ENCODE measurements at regions not wholly inside any gene's neighbourhood (a gene's known extent, or its start where the extent isn't known, plus 50 kb on each side); places are given as distances from the start of the nearest gene placed in this dataset.
"Not testable (repeated sequence)": the region's sequence is repeated elsewhere in the genome, so short reads cannot be mapped to it uniquely, and the experiment has no call there.

DNA sequence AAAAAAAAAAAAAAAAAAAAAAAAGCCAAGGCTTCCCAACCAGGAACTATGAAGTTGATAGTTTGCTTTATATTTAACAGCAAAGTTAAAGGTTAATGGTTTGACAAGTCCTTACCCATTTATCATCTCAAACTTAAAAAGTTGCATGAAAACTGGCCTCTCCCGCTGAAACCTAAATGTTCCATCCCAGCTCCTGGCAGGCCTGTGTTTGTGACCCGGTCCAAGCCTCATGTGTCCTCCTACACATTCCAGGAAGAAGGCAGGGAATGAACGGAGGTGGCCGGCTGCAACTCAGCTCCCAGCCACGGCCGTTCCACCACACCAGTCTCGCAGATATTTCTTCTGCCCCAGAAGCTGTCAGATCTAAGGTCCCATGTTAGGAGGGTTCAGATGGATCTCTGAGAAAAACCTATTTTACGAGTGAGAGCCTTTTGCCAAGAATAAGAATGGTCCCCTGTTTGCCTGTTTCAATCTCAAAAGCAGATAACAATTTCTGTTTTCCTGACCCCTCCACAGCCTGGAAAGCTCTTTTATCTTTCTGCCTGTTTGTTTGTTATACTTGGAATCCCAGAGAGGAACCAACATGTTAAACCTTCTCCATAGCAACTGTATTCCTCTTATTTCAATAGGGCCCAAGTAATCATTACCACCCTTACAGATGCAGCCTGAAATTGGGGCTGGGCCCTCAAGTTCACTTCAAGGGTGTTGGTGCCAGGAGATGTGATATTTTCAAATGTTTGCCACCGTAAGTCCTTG, 56.5 kb downstream of the KCTD12 start:
- DNase-seq (ENCODE audit: low spot score), result no peak

DNA sequence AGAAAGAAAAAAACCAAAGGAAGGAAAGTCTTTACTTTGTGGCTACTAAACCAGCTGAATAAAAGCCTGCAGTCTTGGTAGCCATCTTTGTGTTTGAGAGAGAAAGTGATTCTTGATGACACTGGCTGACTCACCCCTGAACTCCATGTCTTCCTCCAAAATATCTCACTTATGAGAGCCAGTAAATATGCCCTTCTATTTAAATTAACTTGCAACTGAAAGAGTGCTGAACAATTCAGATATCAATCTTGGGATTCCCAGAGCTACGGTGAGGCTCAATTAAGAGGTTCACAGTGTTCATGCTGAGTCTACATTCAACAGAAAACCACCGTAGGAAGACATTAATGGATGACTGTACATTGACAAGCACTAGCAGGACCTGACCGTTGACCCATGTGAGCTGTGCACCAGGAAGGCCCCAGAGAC, 57.9 kb downstream of the KCTD12 start:
- DNase-seq (ENCODE audit: low spot score), result no peak

DNA sequence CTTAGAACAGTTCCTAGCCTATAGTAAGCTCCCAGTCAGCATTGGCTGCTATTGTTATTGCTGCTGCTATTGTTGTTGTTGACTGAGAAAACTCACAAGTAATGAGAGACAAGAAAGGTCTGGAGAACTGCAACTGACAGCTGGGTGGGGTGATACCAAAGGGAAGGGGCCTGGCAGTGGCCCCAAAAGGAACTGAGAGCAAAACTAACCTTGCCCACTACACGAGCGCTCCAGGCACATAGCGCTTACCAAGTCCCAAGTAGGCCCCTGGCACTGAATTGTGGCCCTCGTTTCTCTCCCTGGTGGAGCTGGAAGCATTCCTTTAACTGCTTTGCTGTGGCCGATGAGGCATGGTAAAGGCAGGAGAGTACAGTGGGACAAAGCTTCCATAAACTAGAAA, 59.7 kb downstream of the KCTD12 start:
- DNase-seq (ENCODE audit: low spot score), result no peak

DNA sequence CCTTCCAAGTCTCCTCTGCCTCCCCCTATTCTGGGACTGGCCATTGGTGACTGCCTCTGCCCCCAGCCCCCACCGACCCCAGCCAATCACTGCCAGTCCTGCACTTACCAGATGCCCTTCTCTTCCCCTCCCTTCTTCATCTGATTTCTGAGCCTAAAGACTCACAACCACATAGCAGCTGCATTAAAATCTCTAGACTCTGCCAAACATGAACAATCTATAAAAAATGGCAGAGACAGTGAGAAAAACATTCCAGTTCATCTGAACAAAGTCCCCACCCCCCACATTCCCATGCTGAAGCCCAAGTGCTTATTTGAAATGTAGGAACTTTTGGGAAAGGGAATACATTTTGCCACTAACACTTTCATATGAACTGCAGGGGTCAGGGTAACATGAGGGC, 60.8 kb downstream of the KCTD12 start:
- no peak for DNase-seq (ENCODE audit: low spot score)

DNA sequence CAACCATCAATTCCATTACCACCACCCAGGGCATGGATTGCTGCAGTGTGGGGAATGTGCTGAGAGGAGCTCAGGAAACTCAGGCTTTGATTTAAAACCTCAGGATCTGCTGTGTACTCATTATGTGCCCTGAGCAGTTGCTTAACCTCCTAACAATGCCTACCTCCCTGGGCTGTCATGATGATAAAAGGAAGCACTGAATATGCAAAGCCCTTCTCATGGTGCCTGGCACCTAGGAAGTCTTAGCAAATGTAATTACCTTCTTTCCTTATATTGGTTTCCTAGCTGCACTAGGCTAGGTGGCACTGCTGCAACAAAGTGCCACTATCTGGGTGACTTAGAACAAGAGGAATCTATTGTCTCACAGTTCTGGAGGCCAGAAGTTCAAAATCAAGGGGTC, 62.2 kb downstream of the KCTD12 start:
- DNase-seq (ENCODE audit: low spot score), result no peak

DNA sequence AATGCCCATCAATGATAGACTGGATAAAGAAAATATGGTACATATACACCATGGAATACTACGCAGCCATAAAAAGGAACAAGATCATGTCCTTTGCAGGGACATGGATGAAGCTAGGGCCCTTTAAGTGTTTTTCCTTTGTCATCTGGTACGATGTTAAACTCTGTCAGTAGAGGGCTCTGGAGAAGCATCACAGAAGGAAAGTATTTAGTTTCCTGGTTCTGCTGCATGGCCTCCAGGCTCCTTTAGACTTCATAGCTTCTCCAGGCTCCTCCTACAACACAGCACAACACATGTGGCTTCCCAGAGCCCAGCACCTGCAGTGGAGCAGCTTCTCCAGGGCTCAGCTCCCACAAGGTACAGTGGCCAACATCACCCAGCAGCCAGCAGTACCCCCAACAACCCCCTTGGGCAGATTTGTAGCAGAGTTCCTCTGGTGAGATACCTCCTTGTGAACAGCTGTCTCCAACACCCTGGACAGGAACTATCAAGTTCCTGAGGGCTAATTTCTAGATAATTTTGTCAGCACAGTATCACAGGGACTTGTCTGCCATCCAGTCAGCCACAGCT, 63.4 kb downstream of the KCTD12 start:
- DNase-seq (ENCODE audit: low spot score), result peak; percentile 22

DNA sequence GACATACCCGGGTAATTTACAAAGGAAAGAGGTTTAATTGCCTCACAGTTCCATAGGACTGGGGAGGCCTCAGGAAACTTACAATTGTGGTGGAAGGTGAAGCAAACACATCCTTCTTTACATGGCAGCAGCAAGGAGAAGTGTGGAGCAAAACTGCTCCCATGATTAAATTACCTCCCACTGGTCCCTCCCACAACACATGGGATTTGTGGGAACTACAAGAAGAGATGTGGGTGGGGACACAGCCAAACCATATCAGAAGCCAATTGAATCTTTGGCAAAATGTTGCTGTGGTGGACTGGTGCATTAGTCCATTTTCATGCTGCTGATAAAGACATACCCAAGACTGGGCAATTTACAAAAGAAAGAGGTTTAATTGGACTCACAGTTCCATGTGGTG, 65.0 kb downstream of the KCTD12 start:
- DNase-seq (ENCODE audit: low spot score), result not testable (repeated sequence)

DNA sequence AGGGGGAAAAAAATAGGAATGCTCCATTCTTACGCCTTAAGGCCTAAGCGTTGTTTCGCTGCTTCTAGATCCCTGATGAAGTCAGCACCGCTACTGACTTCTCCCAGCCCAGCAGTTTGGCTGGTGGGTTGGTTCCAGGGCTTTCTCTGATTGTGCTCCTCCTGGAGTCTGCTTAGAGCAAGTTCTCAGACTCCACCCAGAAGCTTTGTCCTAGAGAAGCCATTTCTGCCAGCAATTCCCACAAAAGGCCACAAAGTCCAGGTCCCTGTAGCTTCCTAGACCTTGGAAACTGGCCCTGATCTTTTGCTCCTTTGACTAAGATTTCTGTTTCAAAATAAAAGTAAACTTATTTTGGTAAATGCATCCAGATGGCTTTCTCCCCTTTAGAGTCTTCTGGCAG, 65.4 kb downstream of the KCTD12 start:
- no peak for DNase-seq (ENCODE audit: low spot score)

DNA sequence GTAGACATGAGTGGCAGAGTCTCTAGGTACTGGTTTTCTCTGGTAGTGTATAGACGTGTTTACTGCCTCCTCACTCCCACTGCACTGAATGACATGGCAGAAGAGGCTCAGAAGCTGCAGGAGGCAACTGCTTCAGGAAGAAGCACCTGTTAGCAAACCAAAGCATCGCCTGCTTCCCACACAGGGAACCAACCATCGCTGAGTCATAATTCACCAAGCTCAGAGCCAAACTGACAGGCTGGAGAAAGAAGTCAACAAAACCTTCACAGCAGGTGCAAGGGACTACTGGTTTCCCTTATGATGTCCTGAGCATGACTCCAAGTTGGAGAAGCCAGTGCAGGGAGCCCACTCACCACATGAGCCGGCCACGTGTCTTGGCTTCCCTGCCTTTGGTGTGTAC, 69.8 kb downstream of the KCTD12 start:
- no peak for DNase-seq (ENCODE audit: low spot score)

DNA sequence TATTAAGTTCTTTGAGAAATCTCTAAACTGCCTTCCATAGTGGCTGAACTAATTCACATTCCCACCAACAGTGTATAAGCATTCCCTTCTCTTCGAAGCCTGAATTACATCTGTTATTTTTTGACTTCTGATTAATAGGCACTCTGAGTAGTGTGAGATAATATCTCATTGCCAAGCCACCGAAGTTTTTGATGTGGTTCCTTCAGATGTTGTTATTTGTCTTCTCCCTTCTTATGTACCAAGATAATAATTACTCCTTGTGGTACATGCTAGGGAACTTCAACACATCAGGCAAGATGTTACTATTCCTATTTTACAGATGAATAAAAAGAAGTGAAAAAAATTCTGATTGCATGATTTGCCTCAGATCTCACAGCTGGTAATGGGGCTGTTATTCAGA, 70.9 kb downstream of the KCTD12 start:
- DNase-seq (ENCODE audit: low spot score), result no peak

DNA sequence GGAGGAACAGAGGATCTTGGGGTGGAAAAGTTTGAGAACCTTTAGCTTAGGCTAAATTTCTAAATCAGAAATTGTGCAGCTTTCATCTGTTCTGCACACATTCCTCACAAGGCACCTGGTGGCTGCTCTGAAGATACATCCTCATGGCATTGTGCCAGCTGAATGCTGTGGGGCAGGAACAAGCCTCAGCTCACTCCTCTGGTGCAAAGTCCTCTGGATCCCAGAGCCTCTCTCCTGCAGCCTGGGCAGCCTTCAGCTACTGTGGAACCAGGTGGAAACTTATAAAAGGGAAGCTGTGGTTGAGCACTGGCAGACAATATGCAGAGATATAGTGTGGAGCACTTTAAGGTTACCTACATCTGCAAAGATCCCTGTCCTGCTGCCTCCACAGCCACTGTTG, 72.3 kb downstream of the KCTD12 start:
- DNase-seq (ENCODE audit: low spot score), result no peak

DNA sequence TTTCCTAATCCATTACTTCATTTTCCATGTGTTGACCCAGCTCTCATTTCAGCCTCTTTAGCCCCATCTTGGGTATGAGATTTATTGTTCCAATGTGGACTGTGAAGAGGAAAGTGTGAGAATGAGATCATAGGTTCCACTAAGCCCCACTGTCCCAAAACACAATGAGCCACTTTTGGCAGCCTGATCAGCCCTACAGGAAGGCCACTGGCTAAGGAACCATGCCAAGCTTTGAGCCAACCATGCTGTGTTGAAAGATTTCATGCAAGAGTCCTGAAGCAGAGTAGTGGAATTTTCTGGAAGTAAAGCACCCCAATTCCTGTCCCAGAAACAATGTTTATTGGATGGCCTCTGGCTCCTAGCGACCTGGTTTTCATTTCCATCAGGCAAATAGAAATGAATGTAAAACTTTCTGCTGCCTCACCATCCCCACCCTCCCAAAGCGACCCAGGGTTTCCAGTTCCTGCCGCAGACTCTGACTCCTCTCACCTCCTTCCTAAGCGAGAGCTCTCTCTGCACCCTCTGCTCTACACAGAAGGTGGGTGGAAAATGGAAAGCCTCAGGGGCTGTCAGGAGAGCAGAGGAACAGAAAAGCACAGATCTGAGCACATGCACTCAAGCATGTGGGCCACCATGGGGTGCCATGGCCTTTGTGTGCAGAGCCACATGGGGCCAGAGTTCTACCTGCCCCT, 73.1 kb downstream of the KCTD12 start:
- no peak for DNase-seq (ENCODE audit: low spot score)

DNA sequence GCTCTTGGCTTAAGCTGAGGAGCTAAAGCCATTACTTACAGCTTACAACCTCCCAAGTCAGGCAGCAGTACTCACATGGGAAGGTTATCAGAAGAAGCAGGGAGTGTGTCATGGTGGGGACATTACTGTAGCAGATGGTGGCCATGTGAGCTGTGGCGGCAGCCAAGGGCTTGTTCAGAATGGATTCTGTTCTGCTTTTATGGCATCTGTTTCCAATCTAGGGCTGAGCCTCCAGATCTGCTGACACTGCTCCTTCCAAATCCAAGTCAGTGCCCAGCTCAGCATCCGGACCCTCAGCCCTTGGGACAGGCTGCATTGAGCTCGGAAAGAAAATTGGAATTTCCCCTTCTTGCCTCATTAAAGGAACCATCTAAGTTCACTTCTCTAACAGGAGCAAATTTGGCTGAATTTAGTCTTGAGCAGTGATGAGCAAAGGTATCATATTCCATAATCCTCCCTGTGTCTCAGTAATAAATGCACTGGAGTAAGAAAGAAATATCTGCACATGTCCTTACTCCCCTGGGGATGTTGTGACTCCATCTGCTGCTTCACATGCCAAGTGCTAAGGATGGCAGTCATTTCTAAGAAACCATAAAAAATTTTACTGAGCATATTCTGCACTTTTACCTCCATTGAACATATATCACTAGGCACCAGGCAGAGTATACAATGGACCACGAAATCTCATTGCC, 73.9 kb downstream of the KCTD12 start:
- DNase-seq (ENCODE audit: low spot score), result peak; percentile 56

DNA sequence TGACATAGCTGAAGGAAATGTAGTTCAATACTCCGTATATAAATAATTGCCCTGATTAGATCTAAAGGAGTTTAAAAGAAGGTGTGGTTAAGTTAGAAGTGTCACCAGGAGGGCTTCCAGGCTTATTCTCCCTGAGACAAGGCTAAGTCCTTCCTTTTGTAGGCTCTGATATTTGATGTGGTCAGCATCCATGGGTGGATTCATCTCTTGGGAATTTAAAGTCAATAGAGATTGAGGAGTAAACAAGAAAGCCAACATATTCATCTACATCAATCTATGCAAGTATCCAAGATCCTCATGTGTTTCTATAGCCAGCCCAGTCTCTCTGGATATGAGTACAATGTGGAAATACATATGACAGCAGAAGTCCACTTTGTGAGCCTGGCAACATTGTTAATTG, 76.8 kb downstream of the KCTD12 start:
- DNase-seq (ENCODE audit: low spot score), result no peak

DNA sequence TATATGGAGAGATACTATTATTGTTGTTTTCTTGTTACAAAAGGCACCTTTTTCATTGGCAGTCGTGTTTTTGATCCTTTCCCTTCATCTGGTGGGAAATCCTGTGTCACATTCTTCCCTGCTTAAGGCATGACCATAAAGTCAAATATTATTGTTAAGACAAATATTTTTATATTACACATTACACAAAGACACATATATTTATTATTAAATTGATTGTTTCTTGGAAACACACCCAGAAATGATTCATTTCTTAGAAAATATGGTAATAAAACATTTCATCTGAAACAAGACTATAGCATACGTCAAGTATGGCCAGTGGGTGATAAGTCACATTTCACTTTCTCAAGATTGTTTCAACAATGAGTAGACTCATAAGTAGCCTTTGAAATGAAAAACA, 77.3 kb downstream of the KCTD12 start:
- DNase-seq (ENCODE audit: low spot score), result no peak

DNA sequence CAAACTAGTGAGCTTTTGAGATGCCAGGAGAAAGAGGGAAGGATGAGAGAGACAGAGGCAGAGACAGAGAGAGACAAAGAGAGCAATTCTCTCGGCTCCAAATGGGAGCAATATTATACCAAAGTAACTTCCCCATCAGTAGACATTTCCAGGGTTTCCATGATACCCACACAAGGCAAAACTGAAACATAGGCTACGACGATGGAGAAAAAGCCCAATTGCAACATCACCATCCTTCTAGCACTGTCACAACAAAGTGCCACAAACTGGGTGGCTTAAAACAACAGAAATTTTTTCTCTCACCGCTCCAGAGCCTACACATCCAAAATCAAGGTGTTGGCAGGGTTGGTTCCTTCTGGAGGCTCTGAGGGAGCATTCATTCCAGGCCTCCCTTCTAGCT, 81.4 kb downstream of the KCTD12 start:
- no peak for DNase-seq (ENCODE audit: low spot score)

DNA sequence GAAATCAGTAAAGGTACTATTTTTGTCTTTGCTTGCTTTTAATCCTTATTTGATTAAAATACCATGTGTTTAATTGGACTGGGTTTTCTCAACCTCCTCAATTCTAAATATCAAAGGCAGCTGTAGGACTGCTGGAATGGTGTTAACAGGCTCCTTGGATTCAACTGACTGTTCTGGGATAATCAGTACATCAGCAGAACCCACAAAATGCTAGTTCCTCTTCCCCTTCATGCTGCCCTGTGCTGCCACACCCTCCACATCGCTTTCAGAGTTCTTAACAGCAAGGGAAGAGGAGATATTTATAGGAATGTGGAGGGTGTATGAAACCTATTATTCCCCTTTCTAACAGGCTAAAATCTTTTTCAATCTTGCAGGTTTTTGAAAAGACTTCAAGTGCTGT, 82.4 kb downstream of the KCTD12 start:
- no peak for DNase-seq (ENCODE audit: low spot score)

DNA sequence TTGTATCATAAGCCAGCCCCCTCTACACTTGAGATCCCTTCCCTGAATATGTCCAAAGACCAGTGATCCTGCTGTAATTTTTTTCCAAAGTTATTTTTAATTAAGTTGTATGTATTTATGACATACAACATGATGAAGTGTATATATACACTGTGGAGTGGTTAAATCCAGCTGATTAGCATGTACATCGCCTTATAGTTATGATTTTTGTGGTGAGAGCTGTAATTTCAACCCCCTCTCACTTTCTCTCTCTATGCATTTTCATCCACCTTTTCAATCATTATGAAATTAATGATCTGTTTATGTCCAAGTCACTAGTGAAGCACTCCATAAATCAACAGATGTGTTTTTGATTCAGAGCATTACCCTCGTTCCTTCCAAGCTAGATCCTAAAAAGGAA, 85.3 kb downstream of the KCTD12 start:
- no peak for DNase-seq (ENCODE audit: low spot score)

DNA sequence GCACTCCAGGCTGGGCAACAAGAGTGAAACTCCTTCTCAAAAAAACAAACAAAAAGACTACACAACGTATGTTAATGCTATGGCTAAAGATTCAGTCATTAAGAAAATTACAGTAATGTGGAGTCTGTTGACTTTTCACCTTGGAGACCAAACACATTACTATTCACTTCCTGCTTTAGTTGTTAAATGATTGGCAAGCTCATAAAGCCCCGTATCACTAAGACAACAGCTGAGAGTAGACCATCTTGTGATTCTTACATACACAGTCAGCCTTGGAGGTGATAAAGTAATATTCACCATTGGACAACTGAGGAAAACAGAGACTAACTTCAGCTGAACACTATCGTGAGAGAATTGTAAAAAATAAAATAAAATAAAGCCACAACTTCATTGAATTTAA, 86.5 kb downstream of the KCTD12 start:
- no peak for DNase-seq (ENCODE audit: low spot score)

DNA sequence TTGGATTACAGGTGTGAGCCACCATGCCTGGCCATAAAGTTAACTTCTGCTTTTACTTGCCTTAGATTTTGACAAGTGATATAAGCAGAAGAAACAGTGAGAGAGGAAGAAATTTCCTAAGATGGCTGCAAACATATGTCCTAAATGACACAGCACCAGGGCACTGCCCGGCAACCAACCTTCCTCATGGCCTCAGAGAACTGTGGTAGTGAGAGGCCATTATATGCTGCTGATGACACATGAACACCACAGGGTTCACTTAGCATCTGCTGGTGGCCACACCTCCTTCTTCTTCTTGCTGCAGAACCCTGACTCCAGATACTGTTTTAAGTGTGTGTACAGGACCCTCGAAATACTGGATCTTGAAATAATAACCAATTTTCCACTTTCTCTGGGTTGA, 88.2 kb downstream of the KCTD12 start:
- DNase-seq (ENCODE audit: low spot score), result no peak

DNA sequence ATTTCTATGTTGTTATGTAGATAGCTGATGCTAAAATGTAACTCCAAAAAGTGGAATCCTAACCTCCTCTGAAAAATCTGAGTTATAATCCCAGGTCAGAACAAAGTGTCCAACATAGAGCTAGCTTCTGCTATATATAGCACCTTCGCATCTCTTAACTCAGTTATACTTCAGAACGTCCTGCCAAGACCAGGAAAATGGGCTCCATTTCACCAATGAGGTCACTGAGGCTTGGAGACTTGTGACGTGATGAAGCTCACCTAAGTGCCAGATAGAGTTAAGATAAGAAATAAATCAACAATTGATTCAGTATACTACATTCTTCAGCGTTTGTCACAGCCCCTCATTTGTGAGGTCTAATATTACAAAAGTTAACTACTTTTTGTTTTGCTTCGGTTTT, 88.8 kb downstream of the KCTD12 start:
- DNase-seq (ENCODE audit: low spot score), result no peak

DNA sequence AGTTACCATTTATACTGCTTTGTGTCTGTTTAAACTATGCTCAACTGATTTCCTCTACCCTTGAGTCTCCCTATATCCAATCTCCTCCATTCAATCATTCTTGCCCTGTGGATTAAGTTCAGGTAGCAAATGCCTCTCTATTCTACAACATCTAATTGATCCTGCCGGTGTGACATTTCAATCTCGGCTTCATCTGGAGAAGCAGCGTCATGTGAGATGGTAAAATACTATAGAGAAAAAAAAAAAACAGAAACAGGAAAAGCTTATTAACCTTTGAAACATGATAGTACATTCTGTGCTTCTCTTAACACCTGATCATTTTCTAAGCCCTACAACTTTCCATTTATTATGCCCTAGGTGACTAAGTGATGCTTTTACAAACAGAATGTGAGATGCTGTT, 89.4 kb downstream of the KCTD12 start:
- no peak for DNase-seq (ENCODE audit: low spot score)

All from globus pallidus (tissue), 1 donor.